ENCODE measurements at regions not wholly inside any gene's neighbourhood (a gene's known extent, or its start where the extent isn't known, plus 50 kb on each side); places are given as distances from the start of the nearest gene placed in this dataset.

DNA sequence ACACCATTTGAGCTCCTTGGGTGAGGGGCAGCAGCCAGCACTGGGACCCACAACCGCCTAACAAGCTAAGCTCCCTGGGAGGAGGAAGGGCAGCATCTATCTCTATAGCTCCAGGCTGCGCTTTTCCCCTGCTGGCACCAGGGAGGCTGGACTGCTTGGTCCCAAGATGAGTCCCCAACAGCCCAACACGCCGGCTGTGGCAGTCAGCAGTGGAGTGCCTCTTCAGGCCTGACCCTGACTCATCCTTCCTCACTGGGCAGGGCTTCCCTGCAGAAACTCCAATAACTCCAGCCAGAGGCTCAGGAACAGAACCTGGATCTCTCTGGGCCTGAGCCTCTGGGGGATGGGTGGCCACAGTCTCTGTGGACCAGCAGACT is 113.7 kb upstream of the ADAMTS16 start:
- Mint-ChIP-seq H3K27me3 (ENCODE audit: insufficient read depth, unreplicated experiment) (no peaks in the 10 kb centered on the region), H3K27ac (ENCODE audit: unreplicated experiment) (no peak overlapping the region), H3K4me3 (ENCODE audit: unreplicated experiment) (no peak overlapping the region), H3K36me3 (ENCODE audit: insufficient read depth, unreplicated experiment) (no peaks in the 10 kb centered on the region), H3K4me1 (ENCODE audit: low read depth, unreplicated experiment) (no peaks in the 10 kb centered on the region), H3K9me3 (ENCODE audit: unreplicated experiment) (peaks cover 28% of the 10 kb centered on the region)
- no peak for DNase-seq
- BruUV-seq (replicated peaks): no TSS peak
- Histone ChIP-seq H3K36me3 (ENCODE audit: control insufficient read depth, insufficient read depth, low read length) (no peaks in the 10 kb centered on the region), H3K4me3 (ENCODE audit: low read depth, low read length) (no peak overlapping the region), H3K9me3 (0 out of 2 replicates have a peak, but pooled peaks cover 4% of the 10 kb centered on the region), H3K27me3 (replicated peaks; ENCODE audit: control insufficient read depth, insufficient read depth, low read length) (no peaks in the 10 kb centered on the region), H3K4me1 (no peaks in the 10 kb centered on the region)
- ChIA-PET CTCF (no interaction called here), POLR2A (no interaction called here)
- TF ChIP-seq, protein P1, sequence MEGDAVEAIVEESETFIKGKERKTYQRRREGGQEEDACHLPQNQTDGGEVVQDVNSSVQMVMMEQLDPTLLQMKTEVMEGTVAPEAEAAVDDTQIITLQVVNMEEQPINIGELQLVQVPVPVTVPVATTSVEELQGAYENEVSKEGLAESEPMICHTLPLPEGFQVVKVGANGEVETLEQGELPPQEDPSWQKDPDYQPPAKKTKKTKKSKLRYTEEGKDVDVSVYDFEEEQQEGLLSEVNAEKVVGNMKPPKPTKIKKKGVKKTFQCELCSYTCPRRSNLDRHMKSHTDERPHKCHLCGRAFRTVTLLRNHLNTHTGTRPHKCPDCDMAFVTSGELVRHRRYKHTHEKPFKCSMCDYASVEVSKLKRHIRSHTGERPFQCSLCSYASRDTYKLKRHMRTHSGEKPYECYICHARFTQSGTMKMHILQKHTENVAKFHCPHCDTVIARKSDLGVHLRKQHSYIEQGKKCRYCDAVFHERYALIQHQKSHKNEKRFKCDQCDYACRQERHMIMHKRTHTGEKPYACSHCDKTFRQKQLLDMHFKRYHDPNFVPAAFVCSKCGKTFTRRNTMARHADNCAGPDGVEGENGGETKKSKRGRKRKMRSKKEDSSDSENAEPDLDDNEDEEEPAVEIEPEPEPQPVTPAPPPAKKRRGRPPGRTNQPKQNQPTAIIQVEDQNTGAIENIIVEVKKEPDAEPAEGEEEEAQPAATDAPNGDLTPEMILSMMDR (IDR thresholded peaks at IDR 0.05; ENCODE audit: insufficient read depth in 1 of 2, low read depth in 1 of 2, low read length in 1 of 2, severe bottlenecking in 1 of 2, unreplicated experiment in 1 of 2): no peak
- intact Hi-C loops (cut with micrococcal nuclease; ENCODE audit: unreplicated experiment): no loop called here

DNA sequence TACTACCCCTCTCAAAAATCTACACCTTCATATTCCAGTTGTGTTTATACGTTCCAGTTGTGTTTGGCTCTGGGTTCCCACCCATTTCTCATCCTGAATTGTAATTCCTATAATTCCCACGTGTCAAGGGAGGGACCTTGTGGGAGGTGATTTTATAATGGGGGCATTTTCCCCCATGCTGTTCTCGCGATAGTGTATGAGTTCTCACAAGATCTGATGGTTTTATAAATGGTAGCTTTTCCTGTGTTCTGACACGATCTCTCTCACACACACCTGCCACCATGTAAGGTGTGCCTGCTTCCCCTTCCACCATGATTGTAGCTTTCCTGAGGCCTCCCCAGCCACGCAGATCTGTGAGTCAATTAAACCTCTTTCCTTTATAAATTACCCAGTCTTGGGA is 108.5 kb upstream of the ADAMTS16 start:
- H3K36me3 ChIP-seq (ENCODE audit: control insufficient read depth, insufficient read depth, low read length): no peaks in the 10 kb centered on the region
- no peak for DNase-seq
- no peak overlapping the region for H3K27ac Mint-ChIP-seq (ENCODE audit: unreplicated experiment)

DNA sequence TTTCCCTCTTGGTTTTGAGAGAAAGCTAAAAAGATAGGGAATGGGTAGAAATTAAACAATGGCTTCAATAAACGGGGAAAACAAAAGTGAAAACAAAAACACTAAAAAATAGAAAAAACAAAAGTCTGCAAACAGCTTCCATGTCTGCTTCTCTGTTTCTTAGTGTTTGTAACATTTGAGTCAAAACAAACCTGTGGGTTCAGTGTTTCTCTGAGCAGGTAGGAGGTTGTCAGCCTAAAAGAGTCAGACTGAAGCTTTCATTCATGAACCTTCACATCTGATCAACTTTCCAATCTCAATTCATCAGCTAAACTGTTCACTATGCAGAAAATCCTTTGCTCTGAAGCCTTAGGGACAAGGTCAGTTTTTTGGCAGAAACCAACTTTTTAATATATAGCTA is 102.5 kb upstream of the ADAMTS16 start:
- H3K27me3 ChIP-seq (replicated peaks; ENCODE audit: control insufficient read depth, insufficient read depth, low read length): no peaks in the 10 kb centered on the region
- TF ChIP-seq, protein P1 (IDR thresholded peaks at IDR 0.05; ENCODE audit: insufficient read depth in 1 of 2, low read depth in 1 of 2, low read length in 1 of 2, severe bottlenecking in 1 of 2, unreplicated experiment in 1 of 2): no peak
- Mint-ChIP-seq H3K27me3 (ENCODE audit: insufficient read depth, unreplicated experiment) (no peaks in the 10 kb centered on the region), H3K27ac (ENCODE audit: unreplicated experiment) (no peak overlapping the region), H3K9me3 (ENCODE audit: unreplicated experiment) (peaks cover 4% of the 10 kb centered on the region), H3K4me1 (ENCODE audit: low read depth, unreplicated experiment) (no peaks in the 10 kb centered on the region), H3K4me3 (ENCODE audit: unreplicated experiment) (no peak overlapping the region), H3K36me3 (ENCODE audit: insufficient read depth, unreplicated experiment) (no peaks in the 10 kb centered on the region)
- no peak overlapping the region for H3K4me3 ChIP-seq (ENCODE audit: low read depth, low read length)
- no peaks in the 10 kb centered on the region for H3K36me3 ChIP-seq (ENCODE audit: control insufficient read depth, insufficient read depth, low read length)
- CTCF ChIA-PET: no interaction called here
- no peaks in the 10 kb centered on the region for H3K4me1 ChIP-seq
- POLR2A ChIA-PET: no interaction called here
- no TSS peak for BruUV-seq (replicated peaks)
- H3K9me3 ChIP-seq: no peaks in the 10 kb centered on the region
- no peak for DNase-seq
- intact Hi-C loops (cut with micrococcal nuclease; ENCODE audit: unreplicated experiment): no loop called here

More for the DNA sequence above, 108.5 kb upstream of the ADAMTS16 start:
- CTCF ChIA-PET: no interaction called here
- BruUV-seq (replicated peaks): no TSS peak
- intact Hi-C loops (cut with micrococcal nuclease; ENCODE audit: unreplicated experiment): no loop called here
- TF ChIP-seq, protein P1 (IDR thresholded peaks at IDR 0.05; ENCODE audit: insufficient read depth in 1 of 2, low read depth in 1 of 2, low read length in 1 of 2, severe bottlenecking in 1 of 2, unreplicated experiment in 1 of 2): no peak
- Mint-ChIP-seq H3K4me1 (ENCODE audit: low read depth, unreplicated experiment) (no peaks in the 10 kb centered on the region), H3K9me3 (ENCODE audit: unreplicated experiment) (peaks cover 33% of the 10 kb centered on the region), H3K4me3 (ENCODE audit: unreplicated experiment) (no peak overlapping the region), H3K36me3 (ENCODE audit: insufficient read depth, unreplicated experiment) (no peaks in the 10 kb centered on the region), H3K27me3 (ENCODE audit: insufficient read depth, unreplicated experiment) (no peaks in the 10 kb centered on the region)
- H3K9me3 ChIP-seq: 0 out of 2 replicates have a peak, but pooled peaks cover 4% of the 10 kb centered on the region
- POLR2A ChIA-PET: no interaction called here
- H3K27me3 ChIP-seq (replicated peaks; ENCODE audit: control insufficient read depth, insufficient read depth, low read length): no peaks in the 10 kb centered on the region
- H3K4me1 ChIP-seq: no peaks in the 10 kb centered on the region
- no peak overlapping the region for H3K4me3 ChIP-seq (ENCODE audit: low read depth, low read length)

Measured in Caco-2 (cell line).